Colonic mucosa (tissue), 4 donors: ENCODE measurements at regions not wholly inside any gene's neighbourhood (a gene's known extent, or its start where the extent isn't known, plus 50 kb on each side); places are given as distances from the start of the nearest gene placed in this dataset.

Experiments
- DNase-seq: peaks from one replicate; pipeline ENCODE4 v3.0.0-alpha.2; 2020
- H3K27ac ChIP-seq: fragments of 200-600 bp; one replicate; pipeline ENCODE4 v1.8.0; 2021
- H3K27me3 ChIP-seq: fragments of 200-600 bp; one replicate; pipeline ENCODE4 v1.8.0; 2021
- H3K36me3 ChIP-seq: fragments of 200-600 bp; one replicate; pipeline ENCODE4 v1.8.0; 2021
- H3K4me1 ChIP-seq: fragments of 200-600 bp; one replicate; pipeline ENCODE4 v1.8.0; 2021; ENCODE audit warnings: mild to moderate bottlenecking
- H3K4me3 ChIP-seq: fragments of 200-600 bp; one replicate; pipeline ENCODE4 v1.8.0; 2021
- H3K9ac ChIP-seq, 2 donors: one replicate each; pipeline ENCODE4 v1.7.0; 2013; ENCODE audit warnings: control low read depth in 2 of 2, low read depth in 2 of 2, low read length in 2 of 2
- H3K9me3 ChIP-seq: fragments of 200-600 bp; one replicate; pipeline ENCODE4 v1.8.0; 2021
- intact Hi-C: fragments of 100-400 bp; cut with DNase I; formaldehyde crosslinking; loops from one replicate; pipeline ENCODE4 v1.14.1; 2022
- TF ChIP-seq, protein P1 (sequence below): fragments of 200-600 bp; IDR thresholded peaks from one replicate; pipeline ENCODE4 v1.8.0; 2022; ENCODE audit warnings: antibody characterized with exemption, mild to moderate bottlenecking
- donor health status: healthy.
- donor health status: DM: no; HTN: no; CAD: no.
- donor health status: DM: no; HTN: no; CAD: no.

DNA sequence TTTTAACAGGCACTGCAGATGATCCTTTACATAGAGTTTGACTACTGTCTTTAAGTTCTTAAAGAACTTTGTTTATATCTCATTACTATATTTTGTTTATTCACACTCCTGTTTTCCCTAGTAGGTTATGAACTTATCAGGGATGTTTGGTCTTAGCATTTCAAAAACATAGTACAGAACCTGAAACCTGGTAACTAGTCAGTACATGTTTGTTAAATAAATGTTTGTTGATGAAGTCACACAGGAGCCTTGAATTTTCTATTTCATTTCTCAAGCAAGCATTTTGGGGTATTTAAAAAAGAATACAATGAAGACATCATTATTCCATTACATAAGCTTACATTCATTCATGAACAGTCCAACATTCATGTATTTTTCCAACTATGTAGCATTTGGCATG is 280.3 kb upstream of the ZSWIM2 start:
- no peak overlapping the region for H3K27ac ChIP-seq
- no peaks in the 10 kb centered on the region for H3K9me3 ChIP-seq
- H3K27me3 ChIP-seq = no peaks in the 10 kb centered on the region
- no peak overlapping the region for H3K9ac ChIP-seq
- no peak for DNase-seq
- intact Hi-C loops = no loop called here
- no peak overlapping the region for H3K4me3 ChIP-seq
- H3K4me1 ChIP-seq = no peaks in the 10 kb centered on the region
- no peaks in the 10 kb centered on the region for H3K36me3 ChIP-seq
- TF ChIP-seq, protein P1, sequence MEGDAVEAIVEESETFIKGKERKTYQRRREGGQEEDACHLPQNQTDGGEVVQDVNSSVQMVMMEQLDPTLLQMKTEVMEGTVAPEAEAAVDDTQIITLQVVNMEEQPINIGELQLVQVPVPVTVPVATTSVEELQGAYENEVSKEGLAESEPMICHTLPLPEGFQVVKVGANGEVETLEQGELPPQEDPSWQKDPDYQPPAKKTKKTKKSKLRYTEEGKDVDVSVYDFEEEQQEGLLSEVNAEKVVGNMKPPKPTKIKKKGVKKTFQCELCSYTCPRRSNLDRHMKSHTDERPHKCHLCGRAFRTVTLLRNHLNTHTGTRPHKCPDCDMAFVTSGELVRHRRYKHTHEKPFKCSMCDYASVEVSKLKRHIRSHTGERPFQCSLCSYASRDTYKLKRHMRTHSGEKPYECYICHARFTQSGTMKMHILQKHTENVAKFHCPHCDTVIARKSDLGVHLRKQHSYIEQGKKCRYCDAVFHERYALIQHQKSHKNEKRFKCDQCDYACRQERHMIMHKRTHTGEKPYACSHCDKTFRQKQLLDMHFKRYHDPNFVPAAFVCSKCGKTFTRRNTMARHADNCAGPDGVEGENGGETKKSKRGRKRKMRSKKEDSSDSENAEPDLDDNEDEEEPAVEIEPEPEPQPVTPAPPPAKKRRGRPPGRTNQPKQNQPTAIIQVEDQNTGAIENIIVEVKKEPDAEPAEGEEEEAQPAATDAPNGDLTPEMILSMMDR = no peak

DNA sequence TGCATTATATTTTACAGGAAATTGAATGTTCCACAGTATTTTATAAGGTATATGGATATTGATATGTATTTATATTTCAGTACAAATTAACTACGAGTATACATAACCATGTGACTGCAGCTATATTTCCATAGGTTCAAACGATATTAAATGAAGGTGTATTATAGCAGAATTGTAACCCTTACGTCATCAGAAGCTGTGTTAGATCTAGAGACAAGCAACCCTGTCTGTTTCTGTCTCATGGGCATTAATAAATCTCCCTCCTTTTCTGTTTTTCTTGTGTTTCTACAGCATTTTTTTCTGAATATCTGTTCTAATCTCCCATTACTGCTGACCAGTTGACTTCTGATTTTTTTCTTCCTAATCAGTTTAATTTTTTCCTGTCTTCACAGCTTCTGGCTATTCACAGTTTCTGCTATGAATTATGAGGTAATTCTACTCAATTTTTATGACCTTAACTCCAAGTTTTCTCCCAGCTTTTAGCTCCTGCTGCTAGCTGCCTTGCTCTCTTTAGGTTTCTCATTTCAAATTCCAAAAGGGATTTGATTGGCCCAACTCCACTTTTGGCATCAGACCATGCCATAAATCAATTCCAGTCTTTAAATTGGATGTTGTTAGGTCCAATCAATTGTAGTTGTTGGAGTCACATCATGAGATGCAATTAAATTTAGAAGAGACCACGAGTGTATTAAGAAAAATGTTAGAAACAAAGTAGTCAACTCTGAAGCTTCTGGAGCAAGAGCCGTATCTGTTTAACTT is 277.5 kb upstream of the ZSWIM2 start:
- TF ChIP-seq, protein P1 = no peak

DNA sequence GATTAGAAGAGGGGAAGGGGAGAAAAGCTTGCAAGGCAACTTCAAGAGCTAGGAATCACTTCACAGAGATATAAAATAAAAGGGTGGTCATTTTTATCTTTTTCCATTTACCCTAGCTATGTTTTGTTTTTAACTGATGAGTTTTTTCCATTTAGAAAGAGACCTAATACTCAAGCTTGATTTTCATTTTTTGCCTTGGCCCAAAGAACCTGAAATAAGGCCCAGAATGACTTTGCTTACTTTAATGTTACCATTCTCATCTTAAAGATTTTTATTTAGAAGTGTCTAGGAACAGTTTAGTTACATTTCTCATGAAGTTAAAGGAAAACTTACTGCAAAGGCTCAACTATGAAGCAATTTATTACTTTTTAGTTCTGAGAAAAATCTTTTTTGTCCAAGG is 276.3 kb upstream of the ZSWIM2 start:
- no peaks in the 10 kb centered on the region for H3K36me3 ChIP-seq
- H3K4me1 ChIP-seq = no peaks in the 10 kb centered on the region
- intact Hi-C loops = no loop called here
- H3K9me3 ChIP-seq = no peaks in the 10 kb centered on the region
- H3K4me3 ChIP-seq = no peak overlapping the region
- H3K27me3 ChIP-seq = no peaks in the 10 kb centered on the region
- H3K9ac ChIP-seq = no peak overlapping the region
- no peak overlapping the region for H3K27ac ChIP-seq
- TF ChIP-seq, protein P1 = no peak
- DNase-seq = no peak

More for the DNA sequence above, 277.5 kb upstream of the ZSWIM2 start:
- Histone ChIP-seq H3K9ac (no peak overlapping the region), H3K27ac (no peak overlapping the region), H3K4me1 (no peaks in the 10 kb centered on the region), H3K9me3 (no peaks in the 10 kb centered on the region), H3K36me3 (no peaks in the 10 kb centered on the region), H3K4me3 (no peak overlapping the region), H3K27me3 (no peaks in the 10 kb centered on the region)
- intact Hi-C loops = no loop called here
- no peak for DNase-seq

DNA sequence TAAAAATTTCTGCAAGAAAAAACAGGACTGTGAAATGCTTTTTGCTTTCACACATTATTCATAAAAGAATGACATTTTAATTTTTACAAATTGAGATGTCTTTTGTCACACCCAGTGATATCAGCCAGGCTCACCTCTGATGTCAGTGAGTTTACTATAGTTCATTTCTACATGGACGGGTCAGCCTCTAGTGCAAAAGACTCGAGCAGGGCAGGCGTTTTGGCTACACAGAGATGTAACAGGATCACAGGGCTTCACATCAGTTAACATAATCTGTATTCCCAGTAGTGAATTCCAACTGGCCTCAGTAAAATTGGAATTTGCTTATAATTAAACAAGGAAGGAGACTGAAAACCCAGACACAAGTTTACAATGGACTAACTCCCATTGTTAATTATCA is 275.6 kb upstream of the ZSWIM2 start:
- Histone ChIP-seq H3K27me3 (no peaks in the 10 kb centered on the region), H3K36me3 (no peaks in the 10 kb centered on the region), H3K4me3 (no peak overlapping the region), H3K27ac (no peak overlapping the region), H3K4me1 (no peaks in the 10 kb centered on the region), H3K9ac (no peak overlapping the region), H3K9me3 (no peaks in the 10 kb centered on the region)
- DNase-seq = no peak
- TF ChIP-seq, protein P1 = no peak
- intact Hi-C loops = no loop called here

DNA sequence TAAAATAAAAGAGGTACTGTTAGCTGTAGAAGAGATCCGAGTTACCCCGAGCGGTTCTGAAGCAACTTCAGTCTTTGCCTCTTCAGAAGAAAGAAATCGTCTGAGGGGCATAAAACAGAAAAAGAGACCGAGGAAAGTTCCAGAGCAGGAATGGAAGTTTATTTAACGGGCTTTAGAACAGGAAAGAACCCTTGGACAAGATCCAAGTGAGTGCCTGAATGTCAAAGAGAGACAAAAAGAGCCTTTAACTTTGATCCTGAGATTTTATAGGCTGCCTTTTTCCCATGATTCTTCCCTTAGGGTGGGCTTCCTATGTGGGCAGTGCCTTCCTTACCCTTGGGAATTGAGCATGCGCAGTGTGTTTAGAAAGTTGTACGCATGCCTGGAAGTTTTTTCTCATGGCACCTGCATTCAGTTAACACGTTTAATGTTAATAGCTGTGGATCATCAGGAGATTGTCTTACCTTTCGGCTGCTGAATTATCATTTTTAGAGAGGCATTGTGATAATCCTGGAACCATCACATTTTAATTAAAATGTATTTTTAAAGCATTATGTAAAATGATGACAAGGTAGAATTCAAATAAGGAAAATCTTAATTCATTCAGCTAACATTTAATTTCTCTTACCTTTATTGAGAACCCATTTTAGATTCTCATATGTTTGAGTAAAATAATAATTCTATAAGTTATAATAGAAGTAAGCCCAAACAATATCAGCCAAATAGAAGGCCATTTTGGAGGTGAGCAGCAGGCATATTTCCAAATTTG is 269.5 kb upstream of the ZSWIM2 start:
- no peaks in the 10 kb centered on the region for H3K27me3 ChIP-seq
- no peak for DNase-seq
- no peak overlapping the region for H3K4me3 ChIP-seq
- TF ChIP-seq, protein P1 = no peak
- no peak overlapping the region for H3K27ac ChIP-seq
- H3K9me3 ChIP-seq = no peaks in the 10 kb centered on the region
- H3K36me3 ChIP-seq = no peaks in the 10 kb centered on the region
- no peak overlapping the region for H3K9ac ChIP-seq
- intact Hi-C loops = no loop called here
- no peaks in the 10 kb centered on the region for H3K4me1 ChIP-seq
